ENCODE measurements at regions not wholly inside any gene's neighbourhood (a gene's known extent, or its start where the extent isn't known, plus 50 kb on each side); places are given as distances from the start of the nearest gene placed in this dataset.

GRCh38 chr3:124448954-124449353 lies 281.3 kb upstream of the UMPS start:
- TF ChIP-seq CTCF (IDR thresholded peaks at IDR 0.05) (no peak), POLR2A (IDR thresholded peaks at IDR 0.05) (no peak)

Data from right lobe of liver (tissue), 4 donors.